AG20443 (cell line): ENCODE measurements at regions not wholly inside any gene's neighbourhood (a gene's known extent, or its start where the extent isn't known, plus 50 kb on each side); places are given as distances from the start of the nearest gene placed in this dataset.
"Not testable (repeated sequence)": the region's sequence is repeated elsewhere in the genome, so short reads cannot be mapped to it uniquely, and the experiment has no call there.

Experiments used
- DNase-seq: peaks from one replicate; pipeline ENCODE4 v3.0.0; 2012; ENCODE audit warnings: low spot score, mixed read lengths

DNA sequence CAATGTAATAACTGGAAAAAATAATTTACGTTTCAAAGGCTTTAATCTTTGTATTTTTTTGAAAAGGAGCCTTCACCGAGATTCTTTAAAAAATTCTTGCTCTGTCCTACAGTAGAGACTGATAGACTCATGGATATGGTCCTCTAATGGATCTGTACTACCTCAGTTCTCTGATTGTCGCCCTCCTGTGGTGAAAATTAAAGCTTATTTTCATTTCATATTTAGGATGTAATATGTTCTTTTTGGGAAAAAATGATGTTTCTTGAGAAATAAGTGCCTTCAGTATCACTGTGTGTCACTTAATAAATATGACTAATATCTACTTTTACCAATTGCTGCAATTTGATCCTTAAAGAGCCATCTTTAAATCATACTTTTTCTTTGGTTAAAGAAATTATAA, 4593.3 kb upstream of the OR11H1 start:
- DNase-seq = not testable (repeated sequence)

DNA sequence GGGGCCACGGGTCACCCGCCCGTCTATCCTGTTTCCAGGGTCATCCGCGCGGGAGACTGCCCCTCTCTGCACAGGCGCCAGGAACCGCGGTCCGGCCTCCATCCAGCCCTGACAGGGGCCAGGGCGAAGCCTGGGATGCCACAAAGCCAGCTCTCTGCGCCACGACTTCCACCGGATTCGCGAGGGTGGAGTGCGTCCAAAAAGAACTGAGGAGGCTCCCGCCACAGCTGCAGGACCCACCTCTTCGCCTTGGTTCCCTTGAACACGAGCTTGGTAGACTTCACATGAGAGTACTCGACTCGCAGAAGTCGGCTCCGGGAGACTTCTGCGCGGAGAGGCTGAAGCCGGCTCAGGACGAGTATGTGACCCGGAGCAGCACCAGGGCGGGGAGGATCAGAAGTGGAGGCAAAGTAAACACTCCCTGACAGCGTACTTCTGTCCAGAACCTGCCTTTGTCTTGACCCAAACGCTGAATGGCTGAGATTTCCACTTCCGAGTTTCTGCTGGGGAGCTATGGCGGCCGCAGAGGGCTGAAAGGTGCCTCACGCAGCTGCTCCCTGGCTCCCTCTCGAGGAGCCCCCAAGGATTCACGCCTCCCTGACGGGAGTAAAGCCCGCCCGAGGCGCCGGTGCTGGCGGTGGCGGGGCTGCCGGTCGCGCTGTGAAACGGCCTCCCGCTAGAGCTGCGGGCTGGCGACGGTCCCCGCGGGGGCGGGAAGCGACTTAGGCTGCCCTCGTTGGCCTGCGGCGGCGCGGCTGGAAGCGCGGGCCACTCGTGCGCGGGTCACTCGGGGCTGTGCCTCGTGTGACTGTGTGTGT, 4566.7 kb upstream of the OR11H1 start:
- peak; percentile 8 for DNase-seq

DNA sequence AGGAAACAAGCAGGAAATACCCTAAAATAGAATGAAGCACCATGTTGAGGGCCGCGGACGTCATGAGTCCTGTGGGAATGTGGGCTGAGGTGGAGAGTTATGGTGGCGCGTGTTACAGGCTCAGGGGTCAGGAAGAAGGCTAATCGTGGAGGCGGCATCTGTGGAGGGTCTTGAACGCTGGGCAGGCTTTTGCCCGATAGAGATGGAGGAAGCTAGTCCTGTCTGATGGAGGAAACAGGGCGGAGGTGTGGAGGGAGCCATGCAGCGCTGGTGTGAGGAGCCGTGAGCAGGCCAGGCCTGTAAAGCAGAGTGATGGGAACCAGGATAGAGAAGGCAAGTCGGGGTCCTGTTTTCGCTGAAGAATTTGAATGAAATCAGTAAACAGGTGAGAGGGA, 4566.1 kb upstream of the OR11H1 start:
- not testable (repeated sequence) for DNase-seq
